ENCODE measurements at regions not wholly inside any gene's neighbourhood (a gene's known extent, or its start where the extent isn't known, plus 50 kb on each side); places are given as distances from the start of the nearest gene placed in this dataset.

DNA sequence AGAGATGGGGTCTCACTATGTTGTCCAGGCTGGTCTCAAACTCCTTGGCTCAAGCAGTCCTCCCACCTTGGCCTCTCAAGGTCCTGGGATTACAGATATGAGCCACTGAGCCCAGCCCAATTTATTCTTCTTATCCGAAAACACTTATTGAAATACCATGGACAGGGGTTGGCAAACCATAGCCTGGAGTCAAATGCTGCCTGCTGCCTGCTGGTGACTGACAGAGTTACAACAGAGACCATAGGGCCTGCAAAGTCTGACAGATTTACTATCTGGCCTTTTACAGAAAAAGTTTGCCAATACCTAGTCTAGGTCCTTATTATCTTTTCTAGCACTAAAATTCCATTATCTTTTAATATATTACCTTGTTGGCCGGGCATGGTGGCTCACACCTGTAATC, 87.1 kb upstream of the ZNF281 start:
- TF ChIP-seq, protein P1, sequence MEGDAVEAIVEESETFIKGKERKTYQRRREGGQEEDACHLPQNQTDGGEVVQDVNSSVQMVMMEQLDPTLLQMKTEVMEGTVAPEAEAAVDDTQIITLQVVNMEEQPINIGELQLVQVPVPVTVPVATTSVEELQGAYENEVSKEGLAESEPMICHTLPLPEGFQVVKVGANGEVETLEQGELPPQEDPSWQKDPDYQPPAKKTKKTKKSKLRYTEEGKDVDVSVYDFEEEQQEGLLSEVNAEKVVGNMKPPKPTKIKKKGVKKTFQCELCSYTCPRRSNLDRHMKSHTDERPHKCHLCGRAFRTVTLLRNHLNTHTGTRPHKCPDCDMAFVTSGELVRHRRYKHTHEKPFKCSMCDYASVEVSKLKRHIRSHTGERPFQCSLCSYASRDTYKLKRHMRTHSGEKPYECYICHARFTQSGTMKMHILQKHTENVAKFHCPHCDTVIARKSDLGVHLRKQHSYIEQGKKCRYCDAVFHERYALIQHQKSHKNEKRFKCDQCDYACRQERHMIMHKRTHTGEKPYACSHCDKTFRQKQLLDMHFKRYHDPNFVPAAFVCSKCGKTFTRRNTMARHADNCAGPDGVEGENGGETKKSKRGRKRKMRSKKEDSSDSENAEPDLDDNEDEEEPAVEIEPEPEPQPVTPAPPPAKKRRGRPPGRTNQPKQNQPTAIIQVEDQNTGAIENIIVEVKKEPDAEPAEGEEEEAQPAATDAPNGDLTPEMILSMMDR (IDR thresholded peaks at IDR 0.05), result no peak
- intact Hi-C loops (cut with DNase I, micrococcal nuclease), result no loop called here
- ATAC-seq (ENCODE audit: poor library complexity) (no peak), DNase-seq (no peak)
- H3K9me3 ChIP-seq (ENCODE audit: control insufficient read depth in 1 of 2, insufficient read depth in 1 of 2, low read length in 2 of 2), result peaks cover 0 to 5% of the 10 kb centered on the region in 2 experiments
- H3K27ac ChIP-seq (ENCODE audit: low read depth in 1 of 2, low read length in 2 of 2), result no peak overlapping the region
- H3K36me3 ChIP-seq (ENCODE audit: insufficient read depth, low read length), result no peaks in the 10 kb centered on the region
- no peaks in the 10 kb centered on the region for H3K4me1 Mint-ChIP-seq (ENCODE audit: low read depth)
- H3K27me3 ChIP-seq (ENCODE audit: control insufficient read depth in 1 of 2, insufficient read depth in 2 of 2, low read length in 2 of 2), result peaks cover 4% of the 10 kb centered on the region in 2 experiments
- H3K4me3 Mint-ChIP-seq, result no peak overlapping the region
- H3K9me3 Mint-ChIP-seq, result no peaks in the 10 kb centered on the region
- H3K36me3 Mint-ChIP-seq (ENCODE audit: low read depth), result no peaks in the 10 kb centered on the region
- ChIA-PET CTCF (interaction anchor here (0.7 kb wide), 1 partner anchor 224 kb away, joined by 6 read pairs; no protein-coding TSS in a partner anchor), POLR2A (interaction anchor here (0.6 kb wide), 1 partner anchor 55 kb away, joined by 3 read pairs; no protein-coding TSS in a partner anchor)
- no peak overlapping the region for H3K4me3 ChIP-seq (ENCODE audit: low read length)
- H3K27me3 Mint-ChIP-seq, result peaks cover 5% of the 10 kb centered on the region
- no peak overlapping the region for H3K27ac Mint-ChIP-seq
- no peaks in the 10 kb centered on the region for H3K4me1 ChIP-seq (ENCODE audit: insufficient read depth, low read length)

DNA sequence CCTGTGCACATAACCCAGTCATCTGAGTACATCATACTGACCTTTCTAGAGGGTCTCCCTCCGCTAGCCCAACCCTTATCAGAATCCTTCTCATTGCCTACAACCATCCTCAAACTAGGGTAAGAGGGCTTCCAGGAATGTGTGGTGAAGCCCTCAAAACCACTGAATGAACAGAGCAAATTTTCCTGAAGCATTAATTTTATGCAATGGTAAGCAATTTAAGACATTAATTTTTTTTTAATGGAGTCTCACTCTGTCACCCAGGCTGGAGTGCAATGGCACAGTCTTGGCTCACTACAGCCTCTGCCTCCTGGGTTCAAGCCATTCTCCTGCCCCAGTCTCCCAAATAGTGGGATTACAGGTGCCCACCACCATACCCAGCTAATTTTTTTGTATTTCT, 86.1 kb upstream of the ZNF281 start:
- H3K36me3 ChIP-seq (ENCODE audit: insufficient read depth, low read length), result no peaks in the 10 kb centered on the region
- H3K4me1 ChIP-seq (ENCODE audit: insufficient read depth, low read length), result no peaks in the 10 kb centered on the region
- no peak overlapping the region for H3K4me3 ChIP-seq (ENCODE audit: low read length)
- Mint-ChIP-seq H3K9me3 (no peaks in the 10 kb centered on the region), H3K4me1 (ENCODE audit: low read depth) (no peaks in the 10 kb centered on the region), H3K4me3 (no peak overlapping the region), H3K27ac (no peak overlapping the region), H3K36me3 (ENCODE audit: low read depth) (no peaks in the 10 kb centered on the region), H3K27me3 (peaks cover 5% of the 10 kb centered on the region)
- CTCF ChIA-PET, result no interaction called here
- H3K9me3 ChIP-seq (ENCODE audit: control insufficient read depth in 1 of 2, insufficient read depth in 1 of 2, low read length in 2 of 2), result peaks cover 0 to 5% of the 10 kb centered on the region in 2 experiments
- intact Hi-C loops (cut with DNase I, micrococcal nuclease), result no loop called here
- POLR2A ChIA-PET, result no interaction called here
- DNase-seq (no peak), ATAC-seq (ENCODE audit: poor library complexity) (no peak)
- H3K27me3 ChIP-seq (ENCODE audit: control insufficient read depth in 1 of 2, insufficient read depth in 2 of 2, low read length in 2 of 2), result peaks cover 4% of the 10 kb centered on the region in 2 experiments
- TF ChIP-seq, protein P1 (IDR thresholded peaks at IDR 0.05), result no peak
- no peak overlapping the region for H3K27ac ChIP-seq (ENCODE audit: low read depth in 1 of 2, low read length in 2 of 2)

DNA sequence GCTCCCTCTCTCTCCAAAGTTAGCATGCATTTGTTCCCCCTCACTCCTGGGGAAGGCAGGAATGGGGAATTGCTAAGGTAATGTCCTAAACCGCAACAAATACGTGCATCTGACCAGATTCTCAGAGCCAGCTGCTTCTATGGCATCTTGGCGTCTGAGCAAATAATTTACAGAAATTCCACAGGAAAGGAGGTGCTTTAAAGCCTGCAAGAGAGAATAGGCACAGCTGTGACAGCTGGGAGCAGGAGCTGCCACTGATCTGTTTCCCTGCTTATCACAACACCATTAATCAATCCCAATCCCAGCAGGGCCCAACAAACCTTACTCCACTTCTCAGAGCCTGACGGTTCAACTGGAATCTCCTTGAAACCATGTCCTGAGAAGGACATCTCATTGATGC, 83.5 kb upstream of the ZNF281 start:
- no peak overlapping the region for H3K27ac Mint-ChIP-seq
- no peaks in the 10 kb centered on the region for H3K36me3 Mint-ChIP-seq (ENCODE audit: low read depth)
- POLR2A ChIA-PET, result no interaction called here
- Histone ChIP-seq H3K36me3 (ENCODE audit: insufficient read depth, low read length) (no peaks in the 10 kb centered on the region), H3K27ac (ENCODE audit: low read depth in 1 of 2, low read length in 2 of 2) (no peak overlapping the region), H3K27me3 (ENCODE audit: control insufficient read depth in 1 of 2, insufficient read depth in 2 of 2, low read length in 2 of 2) (no peaks in the 10 kb centered on the region), H3K4me1 (ENCODE audit: insufficient read depth, low read length) (peaks cover 5% of the 10 kb centered on the region), H3K9me3 (ENCODE audit: control insufficient read depth in 1 of 2, insufficient read depth in 1 of 2, low read length in 2 of 2) (no peaks in the 10 kb centered on the region), H3K4me3 (ENCODE audit: low read length) (no peak overlapping the region)
- no peak overlapping the region for H3K4me3 Mint-ChIP-seq
- H3K4me1 Mint-ChIP-seq (ENCODE audit: low read depth), result no peaks in the 10 kb centered on the region
- DNase-seq, result no peak
- ATAC-seq (ENCODE audit: poor library complexity), result no peak
- intact Hi-C loops (cut with DNase I, micrococcal nuclease), result no loop called here
- TF ChIP-seq, protein P1 (IDR thresholded peaks at IDR 0.05), result no peak
- CTCF ChIA-PET, result no interaction called here
- no peaks in the 10 kb centered on the region for H3K9me3 Mint-ChIP-seq
- peaks cover 3% of the 10 kb centered on the region for H3K27me3 Mint-ChIP-seq

All from CD4-positive, alpha-beta T cell (primary cell).